GM12892 (cell line): ENCODE measurements at regions not wholly inside any gene's neighbourhood (a gene's known extent, or its start where the extent isn't known, plus 50 kb on each side); places are given as distances from the start of the nearest gene placed in this dataset.

Experiments used
- DNase-seq: peaks from one replicate; pipeline ENCODE4 v3.0.0; 2011; ENCODE audit not compliant: insufficient read length
- FAIRE-seq: peaks from 2 replicates; lab custom pipeline; 2011; peaks lifted over from hg19 to GRCh38; lab: Jason Lieb, UNC
- POLR2A ChIP-seq: IDR thresholded peaks from 2 replicates; pipeline ENCODE4 v1.6.1; 2011; ENCODE audit warnings: low read depth, low read length, control low read depth
- POLR2AphosphoS5 ChIP-seq: IDR thresholded peaks from 2 replicates; pipeline ENCODE4 v1.6.1; 2011; ENCODE audit warnings: low read depth, low read length, control low read depth
- TAF1 ChIP-seq: IDR thresholded peaks from 2 replicates; pipeline ENCODE4 v1.6.1; 2011; ENCODE audit warnings: low read depth, mild to moderate bottlenecking, control low read depth, low read length, borderline replicate concordance

GRCh38 chr18:3328532-3328931 lies 66.6 kb downstream of the MYL12B start:
- TF ChIP-seq POLR2A (no peak), TAF1 (no peak), POLR2AphosphoS5 (no peak)
- no peak for FAIRE-seq
- no peak for DNase-seq

GRCh38 chr18:3329471-3329870 lies 67.5 kb downstream of the MYL12B start:
- DNase-seq: no peak
- no peak for FAIRE-seq
- no peak for TF ChIP-seq POLR2A
- TF ChIP-seq TAF1: no peak
- TF ChIP-seq POLR2AphosphoS5: no peak

- FAIRE-seq: no peak
- TF ChIP-seq POLR2A: no peak
- no peak for TF ChIP-seq TAF1
- no peak for TF ChIP-seq POLR2AphosphoS5
Observed at GRCh38 chr18:3329872-3330271, 67.9 kb downstream of the MYL12B start.

GRCh38 chr18:3330622-3331021 lies 68.7 kb downstream of the MYL12B start:
- FAIRE-seq: no peak
- TF ChIP-seq POLR2A (no peak), POLR2AphosphoS5 (no peak), TAF1 (no peak)
- no peak for DNase-seq

More at GRCh38 chr18:3329872-3330271, 67.9 kb downstream of the MYL12B start:
- DNase-seq: no peak

DNA sequence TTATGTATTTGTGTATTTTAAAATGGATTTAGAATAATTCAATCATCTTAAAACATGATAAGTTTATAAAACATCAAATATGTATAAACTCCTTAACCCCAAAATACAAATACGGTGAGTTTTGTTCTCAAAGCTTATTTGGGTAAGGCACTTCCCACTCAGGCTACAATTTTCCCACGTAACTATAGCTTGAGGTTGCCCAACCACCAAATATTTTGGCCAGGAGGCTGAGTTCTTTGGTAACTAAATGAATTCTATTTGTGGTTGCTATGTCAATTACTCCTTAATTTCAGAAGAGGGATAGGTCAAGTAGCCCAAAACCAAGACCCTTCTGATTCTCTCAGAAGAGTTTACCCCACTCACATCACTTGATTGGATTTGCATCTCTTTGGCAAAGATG lies 70.4 kb downstream of the MYL12B start:
- DNase-seq: no peak
- FAIRE-seq: no peak
- TF ChIP-seq TAF1 (no peak), POLR2AphosphoS5 (no peak), POLR2A (no peak)

DNA sequence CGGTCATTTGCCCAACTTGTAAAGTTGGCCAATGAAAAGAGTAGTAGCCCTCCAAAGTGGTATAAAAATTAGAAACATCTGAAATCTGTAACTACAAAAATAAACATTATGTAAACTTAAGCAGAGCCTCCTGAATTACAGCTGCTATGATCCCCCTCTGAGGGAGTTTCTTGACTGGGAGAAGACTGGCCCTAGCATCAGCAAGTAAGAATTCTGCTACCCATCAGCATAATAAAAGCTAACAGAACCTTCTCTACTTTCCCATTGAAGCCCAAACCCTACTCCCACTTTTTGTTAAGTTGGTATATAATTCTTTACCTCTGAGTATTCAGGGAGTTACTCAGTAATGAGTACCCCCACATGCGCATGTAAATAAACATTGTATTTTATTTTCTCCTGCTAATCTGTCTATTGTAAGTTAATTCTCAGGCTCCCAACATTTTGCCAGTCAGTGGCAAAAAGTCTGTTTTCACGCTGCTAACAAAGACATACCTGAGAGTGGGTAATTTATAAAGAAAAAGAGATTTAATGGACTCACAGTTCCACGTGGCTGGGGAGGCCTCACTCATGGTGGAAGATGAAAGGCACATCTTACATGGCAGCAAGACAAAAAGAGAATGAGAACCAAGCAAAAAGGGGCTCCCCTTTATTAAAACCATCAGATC lies 71.3 kb downstream of the MYL12B start:
- no peak for TF ChIP-seq TAF1
- no peak for TF ChIP-seq POLR2A
- TF ChIP-seq POLR2AphosphoS5: no peak
- DNase-seq: no peak
- no peak for FAIRE-seq

GRCh38 chr18:3333721-3334386 lies 71.9 kb downstream of the MYL12B start:
- TF ChIP-seq POLR2A (no peak), TAF1 (no peak), POLR2AphosphoS5 (no peak)
- no peak for DNase-seq
- no peak for FAIRE-seq

DNA sequence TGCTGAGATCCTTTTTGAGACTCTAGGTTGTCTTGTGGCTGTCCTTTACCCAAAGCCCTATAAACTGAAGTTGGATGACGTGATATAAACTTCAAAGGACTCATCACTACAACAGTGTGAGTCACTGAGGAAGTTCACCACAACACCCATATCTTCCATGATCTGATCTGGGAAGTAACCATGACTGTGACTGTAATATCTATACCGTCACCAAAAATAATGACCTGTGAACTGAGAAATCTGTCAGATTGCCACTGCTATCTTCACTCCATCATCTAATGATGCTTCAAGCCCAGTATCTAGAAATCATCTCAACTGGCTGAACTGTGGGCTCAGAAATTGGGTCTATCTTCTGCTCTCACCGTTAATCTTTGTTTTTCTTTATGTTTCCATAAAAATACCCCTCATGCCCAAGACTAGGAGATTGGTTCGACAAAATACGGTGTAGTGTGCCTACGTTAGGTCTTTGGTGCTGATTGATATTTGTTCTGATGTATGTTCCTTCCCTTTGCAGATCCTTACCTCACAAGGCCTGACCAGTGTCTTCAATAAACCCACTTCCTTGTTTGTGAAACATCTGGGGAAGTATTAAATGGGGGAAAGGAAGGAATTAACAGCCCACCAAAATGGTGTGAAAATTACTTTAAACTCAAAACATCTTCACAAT lies 78.2 kb downstream of the MYL12B start:
- TF ChIP-seq POLR2AphosphoS5: no peak
- TF ChIP-seq TAF1: no peak
- TF ChIP-seq POLR2A: no peak
- FAIRE-seq: no peak
- no peak for DNase-seq

- FAIRE-seq (no peak), DNase-seq (no peak)
- no peak for TF ChIP-seq TAF1
- no peak for TF ChIP-seq POLR2AphosphoS5
- TF ChIP-seq POLR2A: no peak
Observed at GRCh38 chr18:3340682-3341097, 78.8 kb downstream of the MYL12B start.

DNA sequence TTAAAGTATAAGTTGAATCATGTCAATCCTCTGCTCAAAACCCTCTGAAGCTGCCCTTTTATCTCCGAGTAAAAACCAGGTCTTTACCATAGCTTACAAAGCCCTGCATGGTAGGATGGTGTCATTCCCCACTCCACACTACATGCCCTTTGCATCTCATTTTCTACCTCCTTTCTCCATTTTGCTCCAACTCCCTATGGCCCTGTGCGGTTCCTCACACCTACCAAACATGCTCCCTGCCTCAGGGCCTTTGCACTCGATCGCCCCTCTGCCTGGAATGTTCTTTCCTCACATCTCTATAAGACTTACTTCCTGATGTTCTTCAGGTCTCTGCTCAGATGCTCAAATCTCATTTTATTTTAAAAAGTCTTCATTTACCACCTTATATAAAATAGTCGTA lies 80.7 kb downstream of the MYL12B start:
- DNase-seq (no peak), FAIRE-seq (no peak)
- TF ChIP-seq POLR2AphosphoS5 (no peak), TAF1 (no peak)

DNA sequence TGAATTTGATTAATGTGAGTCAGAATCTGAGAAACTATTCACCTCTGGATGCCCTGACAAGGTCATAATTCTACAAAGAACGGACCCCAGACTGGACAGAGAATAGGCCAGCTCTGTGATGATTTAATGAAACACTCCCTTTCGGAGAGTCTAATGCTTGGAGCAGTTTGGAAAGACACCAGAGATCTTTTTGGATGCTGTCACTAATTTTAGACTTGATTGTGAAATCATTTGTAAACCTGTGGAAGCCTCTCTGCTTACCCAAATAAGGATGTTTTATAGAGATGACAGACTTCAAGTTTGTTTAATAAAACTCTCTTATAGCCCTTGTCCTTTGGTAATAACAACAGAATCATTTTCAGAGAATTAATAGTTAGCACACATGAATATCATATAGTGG lies 83.5 kb downstream of the MYL12B start:
- FAIRE-seq (no peak), DNase-seq (no peak)
- TF ChIP-seq POLR2A (no peak), TAF1 (no peak), POLR2AphosphoS5 (no peak)
